HG02852 (cell line): ENCODE measurements at regions not wholly inside any gene's neighbourhood (a gene's known extent, or its start where the extent isn't known, plus 50 kb on each side); places are given as distances from the start of the nearest gene placed in this dataset.
"Not testable (repeated sequence)": the region's sequence is repeated elsewhere in the genome, so short reads cannot be mapped to it uniquely, and the experiment has no call there.

Experiments used
- ATAC-seq: cut with Tn5 transposase; IDR thresholded peaks from one replicate; pipeline ENCODE4 v1.9.1; 2021; ENCODE audit warnings: mild to moderate bottlenecking, moderate library complexity; ENCODE audit not compliant: unreplicated experiment

- ATAC-seq = no peak
These were observed 175.9 kb downstream of the SOX4 start for GRCh38 chr6:21769405-21769861.

GRCh38 chr6:21769968-21770367, 176.4 kb downstream of the SOX4 start:
- ATAC-seq = no peak

DNA sequence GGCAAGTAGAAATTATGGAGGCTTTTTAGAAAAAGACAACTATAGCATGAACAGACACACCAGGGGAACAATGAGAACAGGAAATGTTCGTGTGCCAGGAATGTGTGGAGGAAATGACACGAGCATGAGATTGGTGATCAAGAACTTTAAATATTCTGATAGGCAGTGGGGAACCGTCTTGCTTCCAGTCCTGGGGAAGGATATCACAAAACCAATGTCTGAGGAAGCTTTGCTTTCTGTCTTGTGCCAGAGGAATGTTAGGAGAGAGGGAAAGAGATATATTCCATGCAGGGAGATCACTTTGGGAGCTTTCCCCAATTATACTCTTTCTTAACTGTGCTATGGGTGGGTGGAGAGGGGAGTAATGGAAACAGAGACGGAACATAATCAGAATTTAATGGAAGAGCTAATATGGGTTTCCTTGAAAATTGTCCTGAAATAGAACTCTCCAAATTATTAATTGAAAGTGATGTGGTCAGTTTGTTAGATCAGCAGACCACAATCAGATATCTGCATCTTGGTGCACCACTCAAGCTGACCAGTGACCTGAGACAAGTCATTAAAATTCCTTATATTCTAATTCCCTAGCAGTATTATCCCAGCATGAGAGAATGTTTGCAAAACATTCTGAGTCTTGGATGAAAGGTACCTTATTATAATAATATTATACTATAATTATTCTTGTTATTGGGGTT, 178.2 kb downstream of the SOX4 start:
- no peak for ATAC-seq

DNA sequence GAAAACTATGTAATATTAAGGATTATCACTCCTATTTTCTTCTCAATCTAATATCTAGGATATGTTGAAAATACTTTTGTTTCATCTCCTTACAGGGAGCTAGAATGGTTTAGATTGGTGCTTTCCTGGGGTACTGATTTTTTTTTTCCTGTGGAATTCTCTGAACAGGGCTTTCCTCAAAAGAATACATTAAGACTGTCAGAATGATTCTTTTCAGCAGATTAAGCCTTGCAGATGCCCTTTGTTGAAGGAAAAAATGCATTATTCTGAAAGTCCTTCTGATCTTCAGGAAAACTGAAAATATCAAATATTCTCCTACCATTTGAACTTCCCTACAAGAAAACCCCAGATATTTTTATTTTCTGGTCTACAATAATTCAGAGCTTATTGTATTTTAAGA, 178.9 kb downstream of the SOX4 start:
- no peak for ATAC-seq

GRCh38 chr6:21772884-21773575, 179.5 kb downstream of the SOX4 start:
- no peak for ATAC-seq

DNA sequence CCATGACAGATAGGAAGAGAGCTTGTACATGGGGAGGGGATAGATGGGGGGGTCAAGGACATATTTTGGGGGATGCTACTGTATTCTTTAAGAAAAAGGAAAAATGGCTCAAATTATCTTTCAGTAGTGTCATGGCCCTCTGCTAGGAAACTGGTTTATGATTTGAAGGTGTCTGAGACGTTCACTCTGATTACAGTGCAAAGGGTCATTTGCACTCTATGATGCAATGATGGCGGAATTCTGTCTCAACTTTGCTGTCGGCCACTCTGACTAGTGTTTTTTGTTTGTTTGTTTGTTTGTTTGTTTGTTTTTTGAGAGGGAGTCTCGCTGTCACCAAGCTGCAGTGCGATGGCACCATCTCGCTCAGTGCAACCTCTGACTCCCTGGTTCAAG, 180.0 kb downstream of the SOX4 start:
- no peak for ATAC-seq

DNA sequence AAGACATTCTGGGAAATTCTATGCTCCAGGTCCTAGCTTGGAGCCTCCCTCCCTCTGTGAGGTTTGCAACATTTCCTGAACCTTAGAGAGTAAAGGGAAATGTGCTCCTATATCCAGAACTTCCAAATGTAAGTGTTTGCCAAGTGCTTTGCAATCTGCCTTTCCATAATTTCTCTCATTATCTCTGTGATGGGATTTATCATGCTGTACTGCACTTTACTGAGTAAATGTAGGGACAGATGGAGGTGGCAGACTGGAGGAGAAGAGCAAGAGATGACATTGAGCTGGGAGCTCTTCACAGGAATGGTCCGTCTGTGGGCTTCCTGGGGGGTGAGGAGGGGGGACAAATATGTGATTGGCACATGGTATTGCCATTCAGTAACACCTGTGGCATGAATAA, 184.3 kb downstream of the SOX4 start:
- no peak for ATAC-seq

GRCh38 chr6:21780141-21780540, 186.6 kb downstream of the SOX4 start:
- no peak for ATAC-seq

GRCh38 chr6:21780679-21781078, 187.1 kb downstream of the SOX4 start:
- ATAC-seq = no peak

DNA sequence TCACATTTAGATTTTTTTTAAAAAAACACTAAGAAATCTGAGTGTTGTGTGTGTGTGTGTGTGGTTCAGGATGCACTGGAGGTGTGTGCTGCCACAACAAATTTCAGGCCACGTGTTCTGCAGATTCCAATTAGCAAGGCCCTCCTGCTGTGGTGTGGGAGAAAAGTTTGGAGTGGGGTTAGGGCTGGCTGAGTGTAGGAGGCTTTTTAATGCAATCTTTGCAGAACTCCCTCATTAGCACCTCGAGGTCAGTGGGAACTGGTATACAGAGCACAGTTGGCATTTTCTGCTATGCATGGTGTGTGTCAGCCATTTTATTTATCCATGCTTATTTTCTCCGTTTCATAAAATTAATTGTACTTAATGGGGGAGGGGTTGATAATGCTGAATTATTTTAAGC, 187.6 kb downstream of the SOX4 start:
- ATAC-seq = no peak

DNA sequence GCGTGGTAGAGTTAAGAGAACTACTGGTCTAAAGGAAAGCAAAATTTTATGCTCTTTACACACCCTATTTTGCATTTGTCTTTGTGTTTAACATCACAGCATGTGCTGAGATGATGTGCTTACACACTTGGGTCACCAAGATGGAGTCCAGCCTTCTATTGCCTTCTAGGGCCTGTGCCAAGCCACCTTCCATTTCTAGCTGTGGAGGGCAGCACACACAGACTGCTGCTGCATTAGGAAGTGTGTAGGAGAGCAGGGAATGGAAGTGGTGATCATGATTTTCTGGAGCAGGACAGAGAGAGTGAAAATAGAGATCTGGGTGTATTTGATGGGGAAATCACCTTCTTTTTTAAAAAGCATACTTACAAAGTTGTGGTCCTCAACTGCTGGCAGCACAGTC, 191.6 kb downstream of the SOX4 start:
- ATAC-seq = no peak

DNA sequence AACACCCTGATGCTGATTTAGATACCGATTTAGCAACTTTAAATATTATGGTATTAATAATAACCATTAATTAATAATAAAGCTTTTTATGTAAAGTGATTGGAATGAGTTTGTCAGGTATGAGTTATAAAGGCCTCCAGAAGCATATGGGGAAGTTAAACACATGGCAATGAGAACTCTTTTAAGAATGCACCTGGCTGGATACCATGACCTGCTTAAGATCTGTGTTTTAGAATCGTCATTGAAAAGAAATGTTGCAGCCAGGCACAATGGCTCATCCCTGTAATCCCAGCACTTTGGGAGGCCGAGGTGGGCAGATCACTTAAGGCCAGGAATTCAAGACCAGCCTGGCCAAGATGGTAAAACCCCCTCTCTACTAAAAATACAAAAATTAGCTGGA, 197.5 kb downstream of the SOX4 start:
- no peak for ATAC-seq

DNA sequence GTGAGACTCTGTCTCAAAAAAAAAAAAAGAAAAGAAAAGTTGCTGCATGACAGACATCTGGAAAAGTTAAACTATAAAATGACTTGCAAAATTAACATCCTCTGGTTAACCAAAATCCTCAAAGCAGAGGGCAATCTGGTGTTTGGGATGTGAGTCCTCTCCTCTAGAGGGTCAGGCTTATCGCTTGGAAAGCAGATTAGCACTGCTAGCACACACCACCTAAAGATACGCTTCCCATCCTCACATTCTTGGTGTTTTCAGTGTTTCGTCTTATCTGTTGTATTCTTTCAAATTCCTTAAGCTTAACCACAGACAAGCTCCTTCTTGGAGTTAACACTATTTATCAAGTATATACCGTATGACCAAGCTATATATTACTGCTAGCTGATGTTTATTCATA, 198.0 kb downstream of the SOX4 start:
- ATAC-seq = no peak

DNA sequence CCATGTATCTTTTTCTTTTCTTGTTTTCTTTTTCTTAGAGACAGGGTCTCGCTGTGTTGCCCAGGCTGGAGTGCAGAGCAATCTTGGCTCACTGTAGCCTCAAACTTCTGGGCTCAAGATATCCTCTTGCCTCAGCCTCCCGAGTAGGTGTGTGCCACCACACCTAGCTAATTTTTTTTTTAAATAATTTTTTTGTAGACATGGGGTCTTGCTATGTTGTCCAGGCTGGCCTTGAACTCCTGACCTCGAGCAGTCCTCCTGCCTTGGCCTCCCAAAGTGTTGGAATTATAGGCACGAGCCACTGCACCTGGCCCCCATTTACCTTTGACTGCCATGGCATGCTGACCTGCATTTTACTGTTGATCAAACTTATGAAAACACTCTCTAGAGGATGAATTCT, 198.6 kb downstream of the SOX4 start:
- ATAC-seq = no peak

- ATAC-seq = not testable (repeated sequence)
These were observed 203.4 kb downstream of the SOX4 start for GRCh38 chr6:21796979-21797378.

DNA sequence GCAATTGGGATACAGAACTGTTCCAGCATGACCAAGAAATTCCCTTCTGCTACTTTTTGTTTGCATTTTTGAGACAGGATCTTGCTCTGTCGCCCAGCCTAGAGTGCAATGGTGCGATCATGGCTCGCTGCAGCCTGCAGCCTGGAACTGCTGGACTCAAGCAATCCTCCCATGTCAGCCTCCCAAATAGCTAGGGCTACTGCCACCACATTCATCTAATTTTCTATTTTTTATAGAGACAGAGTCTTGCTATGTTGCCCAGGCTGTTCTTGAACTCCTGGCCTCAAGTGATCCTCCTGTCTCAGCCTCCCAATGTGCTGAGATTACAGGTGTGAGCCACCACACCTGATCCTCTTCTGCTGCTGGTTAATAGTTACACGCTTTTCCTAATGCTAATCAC, 204.9 kb downstream of the SOX4 start:
- ATAC-seq = no peak

- no peak for ATAC-seq
These were observed 206.8 kb downstream of the SOX4 start for GRCh38 chr6:21800330-21800729.

GRCh38 chr6:21800948-21801438, 207.4 kb downstream of the SOX4 start:
- ATAC-seq = no peak

GRCh38 chr6:21801446-21802174, 208.1 kb downstream of the SOX4 start:
- ATAC-seq = no peak

- ATAC-seq = no peak
These were observed 208.7 kb downstream of the SOX4 start for GRCh38 chr6:21802175-21802822.

DNA sequence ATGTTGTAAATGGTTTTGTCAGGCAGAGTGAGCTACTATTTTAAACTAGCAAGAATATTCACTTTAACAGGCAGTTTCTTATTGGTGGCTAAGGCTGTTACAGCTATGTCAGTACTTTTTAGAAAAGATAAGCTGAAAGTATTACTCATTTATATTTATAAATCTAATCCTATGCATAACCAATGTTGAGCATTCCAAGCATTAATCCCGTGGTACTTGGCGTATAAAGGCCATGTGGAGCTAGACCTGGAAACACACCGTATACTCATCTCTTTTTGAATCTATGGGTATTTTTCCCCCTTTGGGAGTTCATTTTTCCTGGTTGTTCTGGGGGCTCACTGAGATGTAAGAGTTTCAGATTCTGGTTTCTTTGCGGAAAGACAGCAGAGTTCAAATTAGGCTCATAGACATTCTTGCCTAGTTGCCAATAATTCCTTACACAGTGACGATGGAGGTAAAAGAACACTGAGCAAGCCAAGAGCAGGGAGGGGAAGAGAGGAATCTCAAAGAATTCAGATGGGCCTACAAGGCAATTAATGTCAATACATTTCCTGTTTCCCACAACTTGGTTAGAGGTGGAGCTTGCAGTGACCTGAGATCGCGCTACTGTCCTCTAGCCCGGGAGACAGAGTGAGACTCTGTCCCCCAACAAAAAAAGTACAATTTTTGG, 211.5 kb downstream of the SOX4 start:
- no peak for ATAC-seq
